ENCODE measurements at regions not wholly inside any gene's neighbourhood (a gene's known extent, or its start where the extent isn't known, plus 50 kb on each side); places are given as distances from the start of the nearest gene placed in this dataset.

DNA sequence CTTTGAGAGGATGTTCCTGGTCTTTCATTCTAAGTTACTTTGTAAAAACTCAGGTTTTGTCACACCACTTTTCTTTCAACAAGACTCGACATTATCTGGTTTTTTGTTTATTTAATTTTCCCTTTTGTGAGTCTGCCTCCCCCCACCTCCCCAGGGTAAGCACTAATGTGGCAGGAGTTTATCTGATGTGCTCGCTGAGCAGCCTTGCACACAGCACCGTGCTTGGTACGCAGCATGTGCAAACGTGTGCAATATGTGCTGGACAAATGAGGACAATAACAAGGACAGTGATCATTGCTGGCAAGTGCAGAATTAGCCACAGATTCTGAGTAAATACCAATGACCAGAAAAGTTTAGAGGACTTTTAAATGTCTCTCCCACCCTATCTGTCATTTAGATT lies 391.4 kb downstream of the IRS2 start:
- no peak for TF ChIP-seq POLR2A (IDR thresholded peaks at IDR 0.05)
- TF ChIP-seq, protein P1, sequence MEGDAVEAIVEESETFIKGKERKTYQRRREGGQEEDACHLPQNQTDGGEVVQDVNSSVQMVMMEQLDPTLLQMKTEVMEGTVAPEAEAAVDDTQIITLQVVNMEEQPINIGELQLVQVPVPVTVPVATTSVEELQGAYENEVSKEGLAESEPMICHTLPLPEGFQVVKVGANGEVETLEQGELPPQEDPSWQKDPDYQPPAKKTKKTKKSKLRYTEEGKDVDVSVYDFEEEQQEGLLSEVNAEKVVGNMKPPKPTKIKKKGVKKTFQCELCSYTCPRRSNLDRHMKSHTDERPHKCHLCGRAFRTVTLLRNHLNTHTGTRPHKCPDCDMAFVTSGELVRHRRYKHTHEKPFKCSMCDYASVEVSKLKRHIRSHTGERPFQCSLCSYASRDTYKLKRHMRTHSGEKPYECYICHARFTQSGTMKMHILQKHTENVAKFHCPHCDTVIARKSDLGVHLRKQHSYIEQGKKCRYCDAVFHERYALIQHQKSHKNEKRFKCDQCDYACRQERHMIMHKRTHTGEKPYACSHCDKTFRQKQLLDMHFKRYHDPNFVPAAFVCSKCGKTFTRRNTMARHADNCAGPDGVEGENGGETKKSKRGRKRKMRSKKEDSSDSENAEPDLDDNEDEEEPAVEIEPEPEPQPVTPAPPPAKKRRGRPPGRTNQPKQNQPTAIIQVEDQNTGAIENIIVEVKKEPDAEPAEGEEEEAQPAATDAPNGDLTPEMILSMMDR (IDR thresholded peaks at IDR 0.05), result no peak
